ENCODE measurements at regions not wholly inside any gene's neighbourhood (a gene's known extent, or its start where the extent isn't known, plus 50 kb on each side); places are given as distances from the start of the nearest gene placed in this dataset.

DNA sequence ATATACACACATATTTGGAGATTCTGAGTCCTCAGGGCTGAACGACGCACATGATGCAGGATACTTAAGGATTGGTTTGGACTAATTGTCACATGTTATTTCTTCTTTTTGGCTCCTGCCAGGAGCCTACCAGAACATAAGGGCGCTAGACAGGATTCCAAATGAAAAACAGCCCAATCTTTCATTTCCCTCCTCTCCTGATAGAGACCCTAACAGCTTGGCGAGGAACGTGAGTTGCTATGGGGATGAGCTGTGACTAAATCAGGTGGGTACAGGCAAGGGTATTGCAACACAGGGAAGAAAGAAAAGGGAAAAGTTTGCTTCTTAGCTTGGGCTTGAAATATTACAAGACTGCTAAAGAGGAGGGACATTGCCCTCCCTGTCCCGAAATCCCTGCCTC lies 109.9 kb downstream of the AIPL1 start:
- no peak for DNase-seq (ENCODE audit: low read depth)

DNA sequence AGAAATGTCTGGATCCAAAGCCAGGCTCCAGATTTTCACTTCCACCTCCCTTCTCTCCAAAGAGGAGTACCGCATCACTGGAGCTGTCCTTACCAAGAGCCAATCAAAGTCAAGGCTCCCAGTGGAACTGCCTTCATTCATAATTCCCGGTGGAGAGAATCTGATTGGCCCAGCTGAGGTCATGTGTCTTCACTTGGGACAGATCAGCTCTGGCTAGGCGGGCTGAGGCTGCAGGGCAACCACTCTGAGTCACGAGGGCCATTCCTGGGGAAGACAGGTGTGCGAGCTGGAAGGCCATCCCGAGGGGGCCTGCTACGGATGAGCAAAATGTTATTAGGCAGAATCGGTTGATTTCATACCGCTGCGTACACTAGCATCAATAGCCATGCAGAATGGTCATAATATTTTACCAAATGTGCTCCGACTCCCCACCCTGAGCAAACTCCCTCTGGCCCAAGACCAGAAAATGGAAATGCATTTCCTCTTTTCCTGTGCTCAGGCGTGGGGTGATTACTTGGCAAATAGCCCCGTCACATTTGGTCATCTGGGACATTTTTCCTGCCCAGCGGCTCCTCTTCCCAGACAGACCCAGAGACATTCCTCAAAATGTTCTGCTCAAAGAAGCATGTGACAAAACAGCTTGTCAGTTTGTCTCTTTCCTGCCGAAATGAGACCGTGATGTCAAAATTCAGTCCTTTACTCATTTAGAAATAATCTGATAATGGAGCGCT lies 111.1 kb downstream of the AIPL1 start:
- DNase-seq (ENCODE audit: low read depth) = no peak

DNA sequence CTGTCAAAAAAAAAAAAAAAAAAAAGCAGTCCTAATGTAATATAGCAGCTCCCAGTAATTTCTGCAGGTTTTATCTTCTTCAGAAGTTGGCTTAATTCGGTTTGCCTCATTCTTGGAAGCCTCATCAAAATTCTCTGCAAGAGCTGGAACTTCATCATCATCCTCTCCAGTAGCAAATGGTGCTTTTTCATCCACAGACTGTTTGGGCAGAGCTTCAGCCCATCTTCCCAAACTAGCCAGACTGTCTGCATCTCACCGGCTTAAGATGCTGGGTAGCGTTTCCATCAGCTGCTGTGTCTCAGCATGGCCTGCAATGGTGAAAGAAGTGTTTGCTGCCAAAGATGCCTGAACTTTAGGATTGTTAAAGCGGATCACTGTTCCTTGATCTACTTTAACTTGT lies 112.6 kb downstream of the AIPL1 start:
- no peak for DNase-seq (ENCODE audit: low read depth)

DNA sequence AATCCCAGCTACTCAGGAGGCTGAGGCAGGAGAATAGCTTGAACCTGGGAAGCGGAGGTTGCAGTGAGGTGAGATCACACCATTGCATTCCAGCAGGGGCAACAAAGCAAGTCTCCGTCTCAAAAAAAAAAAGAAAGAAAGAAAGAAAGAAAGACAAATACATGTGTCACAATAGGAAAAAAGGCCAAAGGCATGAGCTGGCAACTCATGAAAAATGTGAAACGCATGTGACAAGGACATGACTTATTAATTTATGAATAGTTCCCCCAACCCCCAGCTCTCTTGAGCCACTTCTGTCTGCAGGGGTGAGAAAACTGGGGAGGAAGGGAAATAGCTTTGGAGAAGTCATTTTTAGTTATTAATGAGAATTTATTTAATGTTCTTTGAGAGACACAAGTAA lies 120.6 kb downstream of the AIPL1 start:
- DNase-seq (ENCODE audit: low read depth) = no peak

DNA sequence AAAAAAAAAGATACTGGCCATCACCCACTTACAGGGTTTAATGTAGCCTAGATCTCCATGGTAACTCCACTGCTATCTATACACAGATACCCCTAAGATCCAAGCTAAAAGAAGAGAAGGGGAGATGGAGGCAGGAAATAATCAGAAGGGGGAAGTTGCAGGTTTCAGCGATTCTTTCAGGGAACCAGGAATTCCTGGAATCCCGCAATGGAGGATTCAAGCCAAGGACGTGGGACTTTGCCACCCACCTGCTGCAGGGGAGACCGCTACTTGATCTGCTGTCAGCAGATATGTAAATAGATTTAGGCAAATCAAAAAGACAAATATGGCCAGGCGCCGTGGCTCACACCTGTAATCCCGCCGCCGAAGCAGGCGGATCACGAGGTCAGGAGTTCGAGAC lies 121.1 kb downstream of the AIPL1 start:
- no peak for DNase-seq (ENCODE audit: low read depth)

DNA sequence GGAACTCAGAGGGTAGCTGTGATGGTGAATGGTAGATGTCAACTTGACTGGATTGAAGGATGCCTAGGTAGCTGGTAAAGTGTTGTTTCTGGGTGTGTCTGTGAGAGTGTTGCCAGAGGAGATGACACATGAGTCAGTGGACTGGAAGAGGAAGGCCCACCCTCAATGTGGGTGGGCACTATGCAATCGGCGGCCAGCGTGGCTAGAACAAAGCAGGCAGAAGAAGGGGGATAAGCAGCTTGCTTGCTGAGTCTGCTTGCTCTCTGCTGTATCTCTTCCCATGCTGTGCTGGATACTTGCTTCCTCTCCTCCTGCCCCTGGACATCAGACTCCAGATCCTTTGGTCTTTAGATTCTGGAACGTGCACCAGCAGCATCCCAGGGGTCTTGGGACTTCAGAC lies 128.1 kb downstream of the AIPL1 start:
- DNase-seq (ENCODE audit: low read depth) = no peak

DNA sequence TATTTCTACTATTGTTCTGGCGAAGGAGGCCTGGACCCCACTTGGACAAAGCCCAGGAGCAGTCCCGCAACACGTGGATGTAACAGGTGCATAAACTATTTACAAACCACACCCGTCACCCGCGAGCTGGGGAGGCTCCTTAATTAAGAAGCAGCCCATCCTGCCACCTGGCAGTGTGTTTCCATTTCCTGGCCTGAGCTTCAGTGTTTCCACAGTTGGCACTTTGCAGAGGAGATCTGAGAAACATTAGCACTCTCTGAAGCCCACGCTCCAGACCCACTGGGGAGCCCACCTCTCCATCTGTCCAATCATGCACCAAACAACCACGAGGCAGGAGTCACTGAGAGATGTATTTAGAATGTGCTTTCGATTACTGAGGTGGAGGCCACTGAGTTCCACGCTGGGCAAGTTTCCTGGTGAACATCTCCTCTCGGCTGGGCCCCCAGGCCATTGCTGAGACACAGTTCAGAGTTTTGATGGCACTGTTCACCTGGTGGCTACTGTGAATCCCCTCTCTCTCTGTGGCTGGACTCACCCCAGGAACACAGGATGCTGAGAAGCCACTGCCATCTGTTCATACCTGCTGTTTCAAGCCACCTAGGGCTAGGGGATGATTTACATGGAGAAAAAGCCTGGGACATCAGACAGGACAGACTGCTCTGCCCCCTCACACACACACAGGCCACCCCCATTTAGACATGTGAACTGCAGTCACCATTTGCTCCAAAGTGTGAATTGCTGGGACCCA lies 129.1 kb downstream of the AIPL1 start:
- DNase-seq (ENCODE audit: low read depth) = no peak

DNA sequence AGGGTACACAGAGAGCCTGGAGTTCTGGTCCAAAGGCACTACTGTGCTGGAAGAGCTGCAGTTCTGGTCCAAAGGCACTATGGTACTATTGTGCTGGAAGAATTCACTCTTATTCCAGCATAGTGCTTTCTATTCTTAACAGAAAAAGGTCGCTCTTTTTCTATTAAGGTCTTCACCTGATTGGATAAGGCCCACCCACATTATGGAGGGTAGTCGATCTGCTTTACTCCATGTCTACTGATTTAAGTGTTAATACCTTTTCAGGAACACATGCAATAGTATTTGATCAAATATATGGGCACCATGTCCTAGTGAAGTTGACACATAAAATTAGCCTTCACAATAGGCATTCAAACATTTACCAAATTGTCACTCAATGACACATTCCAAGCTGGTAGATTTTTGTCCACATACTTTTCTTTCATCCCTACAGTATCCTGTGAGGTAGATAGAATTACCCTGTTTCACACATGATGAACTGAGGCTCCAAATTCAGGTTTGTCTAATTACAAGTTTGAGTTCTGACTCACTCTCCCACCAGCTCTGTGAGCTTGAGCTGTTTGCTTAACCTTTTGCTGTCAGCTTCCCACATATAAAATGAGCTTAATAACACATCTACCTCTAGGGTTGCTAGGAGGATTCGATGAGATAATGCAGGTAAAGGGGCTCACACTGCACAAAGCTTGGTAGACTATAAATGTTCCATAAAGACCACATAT lies 129.9 kb downstream of the AIPL1 start:
- DNase-seq (ENCODE audit: low read depth) = no peak

DNA sequence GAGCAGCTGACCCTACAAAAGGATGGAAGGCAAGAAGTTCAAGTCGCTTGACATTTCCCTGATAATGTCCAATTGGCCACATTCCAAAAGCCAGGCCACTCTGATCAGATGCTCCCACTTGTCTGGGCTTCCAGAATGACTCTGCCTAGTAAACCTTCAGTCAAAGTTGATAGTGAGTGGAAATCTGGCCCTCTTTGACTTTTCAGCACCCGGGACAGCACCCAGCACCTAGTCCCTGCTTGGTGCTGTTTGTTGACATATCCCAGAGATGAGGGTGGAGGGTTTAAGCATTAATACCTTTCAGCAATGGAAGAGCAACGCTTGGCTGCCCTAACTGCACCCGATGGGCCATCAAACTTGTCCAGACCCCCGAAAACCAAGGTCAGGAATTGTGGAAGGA lies 131.3 kb downstream of the AIPL1 start:
- DNase-seq (ENCODE audit: low read depth) = no peak

DNA sequence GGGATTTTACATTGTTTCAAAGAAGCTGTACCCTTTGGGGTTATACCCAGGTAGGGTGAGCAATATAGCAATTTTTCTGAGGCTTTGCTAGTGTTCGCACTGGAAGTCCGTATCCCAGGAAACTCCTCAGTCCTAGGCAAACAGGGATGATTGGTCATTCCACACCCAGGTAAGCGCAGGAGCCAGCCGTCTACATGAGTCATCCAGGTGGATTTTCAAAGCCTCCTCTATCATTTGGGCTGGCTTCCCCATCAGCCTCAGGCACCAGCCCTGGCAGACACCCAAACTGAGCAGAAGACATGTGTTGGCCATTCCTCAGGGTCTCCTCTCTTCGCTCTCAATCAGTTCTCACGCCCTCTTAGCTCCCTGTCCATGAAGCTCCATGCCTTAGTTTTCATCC lies 135.6 kb downstream of the AIPL1 start:
- no peak for DNase-seq (ENCODE audit: low read depth)

DNA sequence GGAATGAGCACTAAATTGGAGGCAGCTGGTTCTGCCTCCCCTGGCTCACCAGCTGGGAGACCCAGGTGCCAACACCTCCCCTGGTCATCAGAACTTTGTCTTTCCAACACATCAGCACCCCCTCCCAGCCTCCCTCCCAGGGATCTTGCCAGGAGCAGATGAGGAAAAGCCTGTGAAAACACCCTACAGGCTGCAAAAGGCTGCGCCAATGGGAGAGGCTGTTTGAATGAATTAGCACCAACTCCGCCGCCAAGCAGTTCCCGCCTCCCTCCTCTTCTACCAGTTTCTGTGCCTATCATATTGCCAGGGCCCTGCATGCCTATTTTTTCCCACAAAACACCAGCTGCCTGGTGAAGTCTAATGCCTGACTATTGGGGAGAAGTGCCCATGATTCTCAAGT lies 137.0 kb downstream of the AIPL1 start:
- DNase-seq (ENCODE audit: low read depth) = no peak

DNA sequence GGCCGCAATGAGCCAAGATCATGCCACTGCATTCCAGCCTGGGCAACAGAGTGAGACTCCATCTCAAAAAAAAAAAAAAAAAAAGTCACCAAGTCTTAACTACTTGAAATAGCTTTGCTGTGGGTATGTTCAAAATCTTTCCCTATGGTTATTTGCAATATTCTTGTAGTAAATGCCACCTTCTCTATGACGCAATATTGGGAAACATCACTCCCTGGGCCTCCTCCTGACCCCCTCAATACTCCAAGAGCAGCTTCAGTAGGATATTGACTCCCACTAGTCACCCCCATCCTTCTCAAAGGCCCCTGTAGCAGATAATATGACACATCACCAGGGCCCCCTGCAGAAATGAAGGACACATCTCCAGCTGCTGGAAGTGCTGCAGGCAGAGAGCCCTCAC lies 137.8 kb downstream of the AIPL1 start:
- no peak for DNase-seq (ENCODE audit: low read depth)

DNA sequence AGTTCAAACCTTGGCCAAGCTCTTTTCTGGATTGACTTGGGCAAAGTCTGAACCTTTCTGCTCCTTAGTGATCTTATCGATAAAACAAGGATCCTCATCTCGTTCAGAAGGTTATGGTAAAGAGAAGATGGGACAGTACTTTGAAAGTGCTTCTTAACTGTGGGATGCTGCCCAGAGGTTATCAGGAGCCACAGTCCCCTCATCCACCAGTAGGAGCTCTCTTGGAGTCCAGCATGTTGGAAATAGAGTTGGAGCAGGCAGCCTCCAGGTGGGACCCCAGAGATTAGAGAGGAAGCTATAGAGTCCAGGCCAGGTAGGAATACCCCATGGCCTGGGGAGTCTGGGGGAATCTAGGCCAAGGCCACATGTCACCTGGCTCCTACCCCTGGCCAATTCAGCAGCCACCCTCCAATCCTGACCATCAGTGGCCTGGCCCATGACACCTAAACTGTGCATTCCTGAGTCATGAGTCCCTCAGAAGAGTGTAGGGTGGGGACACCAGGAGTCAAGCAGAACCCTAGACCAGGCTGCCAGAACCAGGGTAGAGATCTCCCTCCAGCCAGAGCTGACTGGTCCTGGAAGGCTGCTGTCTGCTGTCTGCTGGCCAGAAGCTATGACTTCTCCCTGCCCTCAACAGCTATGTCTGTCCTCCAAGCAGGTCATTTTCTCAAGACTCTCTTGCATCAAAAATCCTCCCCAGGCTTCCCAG lies 144.3 kb downstream of the AIPL1 start:
- DNase-seq (ENCODE audit: low read depth) = no peak

DNA sequence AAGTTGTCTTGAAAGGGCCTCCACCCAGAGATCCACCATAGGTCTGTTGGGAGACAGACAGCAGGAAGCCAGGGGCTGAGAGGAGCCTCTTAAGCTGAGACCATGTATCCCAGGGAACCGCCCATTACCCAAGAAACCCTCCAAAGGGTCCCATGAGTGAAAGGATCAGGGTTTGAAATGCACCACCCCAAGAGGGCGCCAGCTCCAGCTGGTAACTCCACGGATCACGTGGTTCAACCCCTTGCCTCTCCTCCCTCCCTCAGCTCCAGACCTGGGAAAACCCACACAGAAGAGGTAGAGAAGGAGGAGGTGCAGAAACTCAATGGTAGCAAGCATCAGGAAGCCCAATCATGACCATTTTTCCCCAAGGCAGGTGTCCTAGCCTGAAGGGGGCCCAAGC lies 148.7 kb downstream of the AIPL1 start:
- DNase-seq (ENCODE audit: low read depth) = no peak

DNA sequence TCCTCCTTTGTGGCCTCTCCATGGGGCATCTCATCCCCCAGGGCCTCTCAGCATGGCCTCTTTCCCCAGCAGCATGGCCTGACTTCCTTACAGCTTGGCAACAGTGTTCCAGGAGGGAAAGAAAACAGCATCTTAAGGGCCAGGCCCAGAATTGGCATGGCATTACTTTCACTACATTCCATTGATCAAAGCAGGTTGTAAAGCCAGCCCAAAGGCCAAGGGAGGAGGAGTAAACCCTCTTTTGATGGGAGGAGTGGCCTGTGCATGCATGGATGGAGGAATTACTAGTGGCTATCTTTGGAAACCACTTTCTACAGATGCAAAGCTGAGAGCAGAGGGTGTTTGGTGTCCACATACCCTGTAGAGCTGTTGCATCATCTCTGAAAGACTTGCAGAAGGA lies 149.4 kb downstream of the AIPL1 start:
- no peak for DNase-seq (ENCODE audit: low read depth)

DNA sequence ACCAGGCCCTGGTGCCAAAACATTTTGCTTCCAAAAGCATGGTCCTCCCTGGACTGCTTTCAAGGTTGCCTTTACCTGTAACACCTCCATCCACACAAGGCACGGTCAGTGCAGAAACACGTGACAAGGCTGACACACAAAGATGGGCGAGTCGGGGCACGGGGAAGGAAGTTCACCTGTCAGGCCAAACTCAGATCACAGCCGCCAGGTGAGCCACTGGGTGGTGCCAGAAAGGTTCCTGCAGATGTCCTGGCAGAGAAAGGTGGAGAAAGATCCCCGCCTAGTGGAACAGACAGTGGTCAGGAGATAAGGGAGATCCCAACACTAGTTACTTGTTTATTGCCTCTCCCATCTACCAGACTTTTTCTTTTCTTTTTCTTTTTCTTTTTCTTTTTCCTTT lies 155.3 kb downstream of the AIPL1 start:
- no peak for DNase-seq (ENCODE audit: low read depth)

DNA sequence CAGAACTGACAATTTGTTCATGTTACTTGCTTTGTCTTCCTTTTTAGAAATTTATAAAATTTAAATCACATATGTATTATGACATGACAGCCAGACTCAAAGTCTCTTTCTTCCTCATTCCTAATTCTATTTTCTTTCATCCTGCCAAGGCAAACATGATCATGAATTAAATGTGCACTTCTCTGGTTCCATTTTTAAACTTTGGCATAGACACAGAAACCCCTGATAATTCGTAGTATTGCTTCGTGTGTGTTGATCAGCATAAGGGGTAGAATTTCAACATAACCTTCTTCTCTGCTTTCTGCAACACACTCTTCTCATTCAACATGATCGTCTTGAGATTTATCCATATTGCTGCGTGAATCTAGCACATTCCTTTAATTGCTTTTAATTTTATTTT lies 156.5 kb downstream of the AIPL1 start:
- no peak for DNase-seq (ENCODE audit: low read depth)

DNA sequence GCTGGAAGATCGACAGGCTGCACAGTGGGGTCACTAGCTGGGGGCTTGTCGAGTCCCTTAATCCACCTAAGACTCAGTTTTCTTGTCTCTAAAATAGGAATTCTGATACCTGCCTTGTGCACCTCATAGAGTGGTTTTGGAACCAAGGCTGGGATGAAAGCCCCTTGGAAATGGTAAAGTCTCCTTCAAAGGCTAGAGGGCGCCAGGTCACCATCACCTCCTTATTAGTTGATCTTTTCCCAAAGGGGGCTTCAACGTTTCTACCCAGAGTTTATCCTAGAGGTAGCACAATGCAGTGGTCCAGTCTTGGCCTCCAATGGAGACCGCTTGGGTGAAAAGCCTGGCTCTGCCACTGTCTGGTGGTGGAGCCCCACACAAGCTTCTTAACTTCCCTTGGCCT lies 158.2 kb downstream of the AIPL1 start:
- no peak for DNase-seq (ENCODE audit: low read depth)

DNA sequence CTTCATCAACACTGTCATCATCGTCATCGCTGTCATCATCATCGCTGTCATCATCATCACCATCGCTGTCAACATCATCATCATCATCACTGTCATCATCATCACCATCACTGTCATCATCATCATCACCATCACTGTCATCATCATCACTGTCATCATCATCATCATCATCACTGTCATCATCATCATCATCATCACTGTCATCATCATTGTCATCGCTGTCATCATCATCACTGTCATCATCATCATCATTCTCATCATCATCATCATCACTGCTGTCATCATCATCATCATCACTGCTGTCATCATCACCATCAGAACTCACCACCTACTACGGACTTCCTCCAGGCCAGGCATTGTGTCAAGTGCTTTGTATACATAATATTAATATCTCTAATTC lies 160.6 kb downstream of the AIPL1 start:
- no peak for DNase-seq (ENCODE audit: low read depth)

DNA sequence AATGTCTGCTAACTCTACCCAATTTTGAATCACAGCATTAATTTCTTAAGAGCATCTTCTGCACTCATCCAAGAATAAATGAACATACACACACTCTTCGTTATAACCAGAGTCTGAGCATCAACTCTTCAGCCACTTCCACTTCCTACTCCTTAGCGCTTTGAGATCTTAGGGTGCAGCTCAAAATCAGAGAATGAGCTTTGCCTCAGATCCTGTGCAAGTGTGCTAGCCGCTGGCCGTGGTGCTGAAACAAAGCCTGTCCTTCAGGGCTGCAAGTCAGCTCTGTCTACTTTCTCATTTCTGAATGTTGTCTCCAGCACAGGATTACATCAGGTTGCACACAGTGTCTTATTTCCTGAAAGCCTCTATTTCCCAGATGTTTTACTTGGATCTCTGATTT lies 165.4 kb downstream of the AIPL1 start:
- no peak for DNase-seq (ENCODE audit: low read depth)

DNA sequence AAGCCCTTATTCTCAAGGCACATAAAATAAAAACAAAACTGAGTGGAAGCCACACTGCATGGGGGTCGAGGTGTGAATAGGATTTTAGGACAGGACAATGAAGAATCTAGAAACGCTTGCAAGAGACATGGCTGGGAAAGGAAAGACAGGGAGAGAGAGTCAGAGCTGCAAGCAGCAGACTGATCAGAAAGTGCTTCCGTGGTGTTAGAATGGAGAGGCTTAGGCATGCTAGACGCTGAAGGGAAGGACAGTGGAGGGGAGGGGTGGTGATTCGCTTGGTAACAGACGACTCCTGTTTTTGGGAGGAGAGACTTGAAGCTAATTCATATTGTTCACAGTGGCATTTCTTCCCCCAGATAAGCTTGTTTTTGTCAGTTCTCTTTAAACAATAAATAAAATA lies 173.5 kb downstream of the AIPL1 start:
- no peak for DNase-seq (ENCODE audit: low read depth)

DNA sequence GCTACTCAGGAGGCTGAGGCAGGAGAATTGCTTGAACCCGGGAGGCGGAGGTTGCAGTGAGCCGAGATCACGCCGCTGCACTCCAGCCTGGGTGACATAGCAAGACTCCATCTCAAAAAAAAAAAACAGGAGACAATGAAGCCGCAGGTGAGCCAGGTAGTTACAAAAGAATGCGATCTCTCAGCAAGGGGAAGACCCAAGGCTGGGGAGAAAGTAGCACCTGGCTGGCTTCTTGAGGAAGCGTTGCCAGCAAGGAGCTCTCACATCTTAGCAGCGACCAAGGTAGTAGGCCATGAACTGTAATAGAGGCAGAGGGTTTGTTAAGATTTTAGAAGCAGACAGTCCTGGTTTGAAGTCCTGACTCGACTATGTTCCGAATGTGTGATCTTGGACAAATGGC lies 175.0 kb downstream of the AIPL1 start:
- no peak for DNase-seq (ENCODE audit: low read depth)

DNA sequence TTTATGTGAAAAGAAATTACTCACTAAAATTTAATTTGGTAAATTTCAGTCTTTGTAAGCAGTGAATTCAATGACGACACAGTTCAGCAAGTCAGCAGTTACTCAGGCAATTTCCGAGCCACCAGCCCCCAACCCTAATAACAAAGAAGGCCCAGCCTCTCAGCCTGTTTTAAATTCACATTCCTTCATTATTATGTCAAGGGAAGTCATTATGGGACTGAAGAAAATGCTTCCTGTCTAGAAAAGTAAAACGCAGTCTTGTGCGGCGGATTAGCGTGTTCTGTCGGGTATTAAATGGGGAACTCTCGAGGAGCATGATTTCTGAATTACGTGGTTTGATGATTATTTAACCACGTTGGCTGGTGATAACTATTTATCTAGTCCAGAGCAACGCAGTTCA lies 177.6 kb downstream of the AIPL1 start:
- no peak for DNase-seq (ENCODE audit: low read depth)
